GM18861 (cell line): ENCODE measurements at regions not wholly inside any gene's neighbourhood (a gene's known extent, or its start where the extent isn't known, plus 50 kb on each side); places are given as distances from the start of the nearest gene placed in this dataset.
A peak's percentile ranks its signal among the peaks of the same experiment; 100 is the strongest.

Source experiments
- ATAC-seq: cut with Tn5 transposase; IDR thresholded peaks from one replicate; pipeline ENCODE4 v1.9.1; 2021; ENCODE audit not compliant: unreplicated experiment

- ATAC-seq: no peak
These were observed 668.2 kb downstream of the CCSER2 start for GRCh38 chr10:84996580-84996979.

GRCh38 chr10:84997870-84998269, 669.5 kb downstream of the CCSER2 start:
- no peak for ATAC-seq

DNA sequence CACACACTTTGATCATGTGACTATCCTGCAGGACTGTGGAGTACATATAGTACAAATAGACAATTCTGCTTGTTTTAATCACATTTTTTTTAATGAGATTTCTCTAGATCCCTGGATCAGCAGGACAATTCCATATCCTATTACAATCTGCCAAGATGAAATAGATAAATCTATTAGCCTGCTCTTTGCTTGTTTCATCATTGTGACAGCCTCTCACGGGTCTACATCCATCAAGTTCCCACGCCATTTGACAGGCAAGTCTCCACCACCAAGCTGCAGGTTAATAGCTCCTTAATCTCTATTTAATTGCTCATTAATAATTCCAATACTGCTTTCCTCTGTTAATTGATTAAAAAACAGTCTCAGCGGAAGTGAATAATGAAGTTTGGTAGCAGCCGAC, 671.5 kb downstream of the CCSER2 start:
- ATAC-seq: no peak

DNA sequence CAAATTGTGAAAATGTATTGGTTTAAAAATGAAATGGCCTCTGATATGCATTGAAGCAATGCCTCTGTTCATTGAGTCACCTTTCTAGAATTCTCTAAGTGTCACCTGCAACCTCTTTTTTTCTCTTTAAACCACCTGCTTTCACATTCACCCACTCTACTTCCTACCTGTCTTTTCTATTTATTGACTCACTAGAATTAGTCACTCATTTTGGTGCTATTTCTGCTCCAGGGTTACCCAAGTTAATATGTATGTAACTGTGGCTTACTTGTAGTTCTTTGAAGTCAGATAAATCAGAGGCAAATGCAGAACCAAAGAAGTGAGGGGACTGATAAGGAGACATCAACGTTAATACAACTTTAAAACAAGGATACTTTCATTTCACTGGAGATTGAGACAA, 674.7 kb downstream of the CCSER2 start:
- ATAC-seq: peak; percentile 87

- ATAC-seq: no peak
These were observed 680.2 kb downstream of the CCSER2 start for GRCh38 chr10:85008488-85009184.

- ATAC-seq: no peak
These were observed 683.9 kb downstream of the CCSER2 start for GRCh38 chr10:85012305-85012704.

GRCh38 chr10:85026878-85027467, 698.6 kb downstream of the CCSER2 start:
- no peak for ATAC-seq

DNA sequence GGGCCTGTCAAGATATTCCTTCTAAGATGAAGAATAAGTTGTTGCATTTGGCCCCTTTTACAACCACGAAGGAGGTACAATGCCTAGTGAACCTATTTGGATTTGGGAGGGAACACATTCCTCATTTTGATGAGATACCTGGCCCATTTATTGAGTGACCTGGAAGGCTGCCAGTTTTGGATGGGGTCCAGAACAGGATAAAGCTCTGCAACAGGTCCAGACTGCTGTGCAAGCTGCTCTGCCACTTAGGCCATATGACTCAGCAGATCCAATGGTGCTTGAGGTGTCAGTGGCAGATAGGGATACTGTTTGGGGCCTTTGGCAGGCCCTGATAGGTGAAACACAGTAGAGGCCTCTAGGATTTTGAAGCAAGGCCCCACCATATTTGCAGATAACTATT, 704.6 kb downstream of the CCSER2 start:
- ATAC-seq: no peak

DNA sequence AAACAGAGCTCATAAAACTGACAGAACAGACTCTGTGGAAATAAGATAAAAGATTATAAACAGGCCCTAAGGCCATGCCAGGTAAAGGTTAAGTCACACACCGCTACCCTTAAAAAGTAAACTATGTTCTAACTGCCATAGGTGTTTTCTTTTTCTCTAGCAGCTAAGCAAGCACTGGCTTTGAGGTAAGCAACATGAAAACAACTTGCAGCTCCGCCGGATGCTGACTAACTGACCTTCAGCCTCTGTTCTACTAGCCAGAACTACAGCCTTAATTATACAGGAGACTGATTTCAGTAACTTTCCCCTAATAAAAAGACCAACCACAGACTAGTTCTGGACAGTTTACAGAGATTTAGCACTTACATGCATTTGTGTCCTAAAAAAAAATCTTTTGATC, 708.3 kb downstream of the CCSER2 start:
- ATAC-seq: no peak

DNA sequence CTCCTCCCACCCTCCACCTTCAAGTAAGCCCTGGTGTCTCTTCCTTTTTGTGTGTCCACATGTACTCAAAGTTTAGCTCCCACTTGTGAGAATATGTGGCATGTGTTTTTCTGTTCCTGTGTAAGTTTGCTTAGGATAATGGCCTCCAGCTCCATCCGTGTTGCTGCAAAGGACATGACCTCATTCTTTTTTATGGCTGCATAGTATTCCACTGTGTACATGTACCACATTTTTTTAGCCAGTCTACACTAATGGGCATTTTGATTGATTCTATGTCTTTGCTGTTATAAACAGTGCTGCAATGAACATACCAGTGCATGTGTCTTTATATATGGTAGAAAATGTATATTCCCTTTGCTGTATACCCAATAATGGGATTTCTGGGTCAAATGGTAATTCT, 710.9 kb downstream of the CCSER2 start:
- ATAC-seq: no peak

DNA sequence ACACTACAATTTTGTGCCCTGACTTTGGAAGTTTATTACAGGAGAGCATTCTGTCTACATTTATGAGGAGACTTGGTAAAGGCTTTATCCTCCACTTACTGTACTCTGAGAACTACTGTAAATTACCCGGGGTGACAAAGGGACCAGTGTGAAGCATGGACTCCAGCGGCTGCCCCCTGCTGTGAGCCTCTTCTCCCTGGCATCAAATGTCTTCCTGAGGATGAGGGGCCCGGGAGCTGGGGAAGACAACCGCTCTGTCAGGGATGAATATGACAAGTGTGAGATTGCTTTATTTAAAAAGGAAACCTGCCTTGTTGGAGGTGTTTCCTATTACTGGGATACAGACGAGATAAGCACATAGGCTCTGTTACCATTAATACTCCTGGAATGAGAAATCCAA, 714.8 kb downstream of the CCSER2 start:
- no peak for ATAC-seq

GRCh38 chr10:85045046-85045445, 716.7 kb downstream of the CCSER2 start:
- ATAC-seq: no peak

DNA sequence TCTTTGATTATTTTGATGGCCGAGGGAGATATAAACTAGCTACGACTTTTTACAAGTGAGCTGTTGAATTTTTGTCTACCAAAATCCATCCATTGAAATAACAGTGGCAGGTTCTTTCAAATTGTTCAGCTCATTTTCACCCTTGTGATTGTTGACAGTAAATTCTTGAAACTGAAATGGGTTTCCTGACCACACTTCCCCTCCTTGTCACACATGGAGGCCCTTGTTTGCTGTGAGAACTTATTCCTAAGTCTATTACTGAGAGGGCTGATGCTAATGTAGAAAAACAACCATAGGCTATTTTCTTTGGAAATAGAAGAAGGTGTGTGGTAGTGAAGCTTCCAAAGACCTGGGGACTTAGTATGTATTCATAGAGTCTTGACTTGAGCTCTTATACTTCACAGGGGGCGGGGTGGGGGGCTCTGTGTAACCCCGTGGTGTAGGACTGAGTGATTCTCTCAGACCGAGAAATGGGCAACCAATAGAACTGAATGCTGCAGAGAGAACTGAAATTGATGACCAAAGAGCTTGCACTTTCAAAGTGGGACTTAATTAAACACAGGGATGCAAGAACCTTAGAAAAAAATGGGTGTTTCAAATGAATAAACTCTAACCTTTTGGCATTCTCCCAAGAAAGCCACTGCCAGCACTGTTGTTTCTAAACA, 718.9 kb downstream of the CCSER2 start:
- no peak for ATAC-seq

DNA sequence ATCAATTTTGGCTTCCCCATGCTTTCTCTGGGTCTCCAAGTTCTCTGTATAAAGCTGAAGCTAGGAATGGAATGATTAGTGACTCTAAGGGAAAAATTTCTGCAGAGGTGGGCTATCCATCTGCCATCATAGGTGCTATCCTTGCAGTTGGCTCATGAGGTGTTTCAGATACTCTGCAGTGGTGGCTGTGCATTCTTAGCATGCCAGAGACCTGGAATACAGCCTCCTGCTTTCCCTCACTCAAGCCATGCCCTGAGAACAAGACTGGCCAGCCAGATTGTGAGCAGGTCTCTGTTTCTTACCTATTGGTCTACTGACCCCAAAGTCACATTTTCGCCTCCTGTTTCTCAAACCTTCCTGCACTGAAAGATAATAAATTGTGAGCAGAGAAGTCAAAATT, 719.6 kb downstream of the CCSER2 start:
- ATAC-seq: no peak

DNA sequence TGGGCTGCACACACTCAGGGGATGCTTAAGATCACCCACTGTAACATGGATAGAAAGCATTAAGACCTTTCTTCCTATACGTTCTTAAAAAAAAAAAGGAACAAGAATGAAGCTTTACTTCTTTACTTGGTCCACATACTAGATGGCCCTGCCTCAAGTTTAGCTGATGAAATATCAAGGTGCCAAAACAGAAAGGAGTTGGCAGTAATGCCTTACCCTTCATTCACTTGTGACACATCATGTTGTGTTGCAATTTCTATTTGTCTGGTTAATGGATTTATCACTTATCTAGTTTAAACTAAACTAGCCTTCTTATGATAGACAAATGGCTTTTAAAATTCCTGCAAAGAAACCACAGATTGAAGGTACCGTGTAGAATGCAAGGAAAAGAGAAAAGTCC, 720.3 kb downstream of the CCSER2 start:
- ATAC-seq: no peak

DNA sequence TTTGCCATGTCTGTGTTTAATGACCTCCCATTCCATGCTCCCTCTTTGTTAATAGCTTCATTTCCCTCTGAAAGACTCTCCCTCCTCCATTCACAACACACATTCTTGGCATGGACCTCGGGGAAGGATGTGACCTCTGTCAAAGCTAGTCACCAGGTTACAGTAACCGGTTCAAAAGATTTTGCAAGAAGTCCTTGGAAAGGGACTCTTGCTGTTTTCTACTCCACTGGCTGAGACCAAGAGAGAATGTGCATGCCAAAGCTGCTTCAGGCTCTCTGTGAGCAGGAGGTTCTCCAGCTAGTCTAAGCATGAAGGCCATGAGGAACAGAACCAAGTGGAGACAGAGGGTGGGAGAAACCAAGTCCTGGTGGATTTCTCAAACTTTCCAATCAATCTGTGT, 732.6 kb downstream of the CCSER2 start:
- no peak for ATAC-seq

- no peak for ATAC-seq
These were observed 733.0 kb downstream of the CCSER2 start for GRCh38 chr10:85061401-85061800.

DNA sequence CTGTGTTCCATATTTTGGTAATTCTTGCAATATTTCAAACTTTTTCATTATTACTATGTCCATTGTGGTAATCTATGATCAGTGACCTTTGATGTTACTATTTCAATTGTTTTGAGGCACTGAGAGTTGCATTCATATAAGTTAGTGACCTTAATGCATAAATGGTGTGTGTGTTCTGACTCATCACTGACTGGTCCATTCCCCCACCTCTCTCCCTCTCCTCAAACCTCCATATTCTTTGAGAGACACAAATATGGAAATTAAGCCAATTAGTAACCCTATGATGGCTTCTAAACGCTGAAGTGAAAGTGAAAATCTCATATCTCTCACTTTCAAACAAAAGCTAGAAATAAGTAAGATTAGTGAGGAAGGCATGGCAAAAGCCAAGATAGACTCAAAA, 739.6 kb downstream of the CCSER2 start:
- ATAC-seq: peak; percentile 70

GRCh38 chr10:85080934-85081333, 752.5 kb downstream of the CCSER2 start:
- ATAC-seq: no peak

DNA sequence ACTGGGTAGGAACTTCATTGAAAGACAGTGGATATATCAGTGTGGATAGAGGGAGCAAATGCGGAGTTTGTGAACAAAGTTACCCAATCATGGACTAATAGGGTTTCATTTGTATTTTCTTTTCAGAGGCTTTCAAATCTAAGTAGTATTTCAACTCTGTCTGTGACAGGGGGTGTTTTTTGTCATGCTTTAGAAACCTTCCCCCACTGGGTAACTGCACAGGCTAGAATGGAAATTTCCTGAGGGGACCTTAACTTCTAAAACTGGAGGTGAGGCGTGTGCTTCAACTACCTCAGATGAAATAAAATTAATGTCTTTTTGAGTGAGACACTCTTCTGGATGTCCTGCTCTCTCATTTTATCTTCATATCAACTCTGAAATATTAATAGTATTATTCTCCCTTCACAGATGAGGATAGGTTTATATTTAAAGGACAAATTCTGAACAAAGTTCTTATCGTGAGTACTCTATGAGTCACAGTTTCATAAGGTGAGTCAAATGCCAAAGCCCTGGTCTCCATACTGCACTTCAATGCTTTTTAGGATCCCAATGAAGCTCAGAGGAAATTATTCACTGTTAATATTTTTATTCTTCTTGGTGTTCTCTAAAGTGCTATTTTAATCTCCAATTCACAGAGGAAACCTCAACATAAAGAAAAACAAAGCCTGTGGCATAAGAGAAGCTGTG, 770.6 kb downstream of the CCSER2 start:
- ATAC-seq: no peak

- no peak for ATAC-seq
These were observed 772.1 kb downstream of the CCSER2 start for GRCh38 chr10:85100495-85100894.
